Activated T-helper 1 cell treated with anti-CD3 and anti-CD28 coated beads, Interleukin-12 subunit alpha, Interleukin-12 subunit beta, Interleukin-2, Interleukin-4 antibody, amounts not matched to agents 30 ng/mL and 10 ng/mL and 1 ng/mL, durations not matched to agents 14 hours and 24 hours and 36 hours (primary cell): ENCODE measurements at regions not wholly inside any gene's neighbourhood (a gene's known extent, or its start where the extent isn't known, plus 50 kb on each side); places are given as distances from the start of the nearest gene placed in this dataset.

Experiments
- DNase-seq: peaks from one replicate; pipeline ENCODE4 v3.0.0; 2021; ENCODE audit warnings: low spot score
- H3K27ac Mint-ChIP-seq: one replicate; pipeline ENCODE4 v1.8.0; 2021; ENCODE audit warnings: mild to moderate bottlenecking, mixed read lengths
- H3K27me3 Mint-ChIP-seq: one replicate; pipeline ENCODE4 v1.8.0; 2022; ENCODE audit warnings: mild to moderate bottlenecking, moderate library complexity, mixed read lengths; ENCODE audit not compliant: insufficient read depth
- H3K36me3 Mint-ChIP-seq: one replicate; pipeline ENCODE4 v1.8.0; 2021; ENCODE audit warnings: low read depth, mixed read lengths
- H3K4me1 Mint-ChIP-seq: one replicate; pipeline ENCODE4 v1.8.0; 2021; ENCODE audit warnings: low read depth, mixed read lengths
- H3K4me3 Mint-ChIP-seq: one replicate; pipeline ENCODE4 v1.8.0; 2021; ENCODE audit warnings: mild to moderate bottlenecking, moderate library complexity, mixed read lengths
- H3K9me3 Mint-ChIP-seq: one replicate; pipeline ENCODE4 v1.8.0; 2021; ENCODE audit warnings: mixed read lengths
- intact Hi-C: fragments of 100-400 bp; cut with micrococcal nuclease; formaldehyde crosslinking; loops from one replicate; pipeline ENCODE4 v1.15.1; 2024

- Mint-ChIP-seq H3K4me3 (no peak overlapping the region), H3K27me3 (peaks cover 37% of the 10 kb centered on the region), H3K4me1 (peaks cover 15% of the 10 kb centered on the region), H3K9me3 (no peaks in the 10 kb centered on the region), H3K36me3 (no peaks in the 10 kb centered on the region), H3K27ac (no peak overlapping the region)
- intact Hi-C loops, result no loop called here
- no peak for DNase-seq
Observed at GRCh38 chr5:159465604-159466003, 135.3 kb upstream of the IL12B start.

GRCh38 chr5:159467666-159468065 is 137.4 kb upstream of the IL12B start:
- H3K36me3 Mint-ChIP-seq, result no peaks in the 10 kb centered on the region
- no peak for DNase-seq
- peaks cover 40% of the 10 kb centered on the region for H3K27me3 Mint-ChIP-seq
- no peak overlapping the region for H3K4me3 Mint-ChIP-seq
- peaks cover 2% of the 10 kb centered on the region for H3K9me3 Mint-ChIP-seq
- peaks cover 15% of the 10 kb centered on the region for H3K4me1 Mint-ChIP-seq
- no peak overlapping the region for H3K27ac Mint-ChIP-seq
- intact Hi-C loops, result no loop called here

- H3K4me3 Mint-ChIP-seq, result no peak overlapping the region
- peaks cover 23% of the 10 kb centered on the region for H3K9me3 Mint-ChIP-seq
- no peaks in the 10 kb centered on the region for H3K36me3 Mint-ChIP-seq
- no peak for DNase-seq
- H3K4me1 Mint-ChIP-seq, result peaks cover 15% of the 10 kb centered on the region
- peaks cover 41% of the 10 kb centered on the region for H3K27me3 Mint-ChIP-seq
- H3K27ac Mint-ChIP-seq, result no peak overlapping the region
- intact Hi-C loops, result no loop called here
Observed at GRCh38 chr5:159469496-159470372, 139.4 kb upstream of the IL12B start.

- Mint-ChIP-seq H3K4me1 (peaks cover 15% of the 10 kb centered on the region), H3K27me3 (peaks cover 41% of the 10 kb centered on the region), H3K36me3 (peaks cover 2% of the 10 kb centered on the region), H3K4me3 (no peak overlapping the region), H3K27ac (no peak overlapping the region), H3K9me3 (peaks cover 44% of the 10 kb centered on the region)
- DNase-seq, result no peak
- intact Hi-C loops, result no loop called here
Observed at GRCh38 chr5:159471904-159472303, 141.6 kb upstream of the IL12B start.

GRCh38 chr5:159475026-159475425 is 144.7 kb upstream of the IL12B start:
- H3K27ac Mint-ChIP-seq, result no peak overlapping the region
- H3K4me3 Mint-ChIP-seq, result no peak overlapping the region
- intact Hi-C loops, result no loop called here
- peaks cover 52% of the 10 kb centered on the region for H3K9me3 Mint-ChIP-seq
- no peak for DNase-seq
- peaks cover 10% of the 10 kb centered on the region for H3K4me1 Mint-ChIP-seq
- peaks cover 2% of the 10 kb centered on the region for H3K36me3 Mint-ChIP-seq
- H3K27me3 Mint-ChIP-seq, result peaks cover 37% of the 10 kb centered on the region

- Mint-ChIP-seq H3K9me3 (peaks cover 37% of the 10 kb centered on the region), H3K27ac (no peak overlapping the region), H3K4me1 (peaks cover 10% of the 10 kb centered on the region), H3K4me3 (no peak overlapping the region), H3K27me3 (peaks cover 25% of the 10 kb centered on the region), H3K36me3 (peaks cover 2% of the 10 kb centered on the region)
- DNase-seq, result no peak
- intact Hi-C loops, result no loop called here
Observed at GRCh38 chr5:159478950-159479349, 148.7 kb upstream of the IL12B start.

GRCh38 chr5:159480849-159481248 is 150.6 kb upstream of the IL12B start:
- peaks cover 29% of the 10 kb centered on the region for H3K27me3 Mint-ChIP-seq
- H3K9me3 Mint-ChIP-seq, result peaks cover 18% of the 10 kb centered on the region
- no peak for DNase-seq
- intact Hi-C loops, result no loop called here
- peaks cover 10% of the 10 kb centered on the region for H3K4me1 Mint-ChIP-seq
- H3K27ac Mint-ChIP-seq, result no peak overlapping the region
- H3K36me3 Mint-ChIP-seq, result no peaks in the 10 kb centered on the region
- H3K4me3 Mint-ChIP-seq, result no peak overlapping the region

GRCh38 chr5:159481751-159482150 is 151.5 kb upstream of the IL12B start:
- intact Hi-C loops, result no loop called here
- no peaks in the 10 kb centered on the region for H3K36me3 Mint-ChIP-seq
- H3K9me3 Mint-ChIP-seq, result peaks cover 9% of the 10 kb centered on the region
- H3K27me3 Mint-ChIP-seq, result peaks cover 30% of the 10 kb centered on the region
- H3K4me1 Mint-ChIP-seq, result peaks cover 10% of the 10 kb centered on the region
- no peak for DNase-seq
- no peak overlapping the region for H3K27ac Mint-ChIP-seq
- no peak overlapping the region for H3K4me3 Mint-ChIP-seq

- intact Hi-C loops, result no loop called here
- DNase-seq, result no peak
- H3K36me3 Mint-ChIP-seq, result no peaks in the 10 kb centered on the region
- H3K27me3 Mint-ChIP-seq, result peaks cover 28% of the 10 kb centered on the region
- no peaks in the 10 kb centered on the region for H3K4me1 Mint-ChIP-seq
- no peak overlapping the region for H3K27ac Mint-ChIP-seq
- no peaks in the 10 kb centered on the region for H3K9me3 Mint-ChIP-seq
- H3K4me3 Mint-ChIP-seq, result no peak overlapping the region
Observed at GRCh38 chr5:159486836-159487235, 156.5 kb upstream of the IL12B start.

- H3K9me3 Mint-ChIP-seq, result no peaks in the 10 kb centered on the region
- H3K4me1 Mint-ChIP-seq, result no peaks in the 10 kb centered on the region
- no peak for DNase-seq
- H3K27ac Mint-ChIP-seq, result no peak overlapping the region
- H3K27me3 Mint-ChIP-seq, result peaks cover 30% of the 10 kb centered on the region
- H3K36me3 Mint-ChIP-seq, result no peaks in the 10 kb centered on the region
- no peak overlapping the region for H3K4me3 Mint-ChIP-seq
- intact Hi-C loops, result no loop called here
Observed at GRCh38 chr5:159488516-159488915, 158.2 kb upstream of the IL12B start.

- DNase-seq, result no peak
- Mint-ChIP-seq H3K9me3 (no peaks in the 10 kb centered on the region), H3K27ac (no peak overlapping the region), H3K27me3 (peaks cover 34% of the 10 kb centered on the region), H3K4me1 (no peaks in the 10 kb centered on the region), H3K36me3 (peaks cover 2% of the 10 kb centered on the region), H3K4me3 (no peak overlapping the region)
- intact Hi-C loops, result no loop called here
Observed at GRCh38 chr5:159489779-159490178, 159.5 kb upstream of the IL12B start.

GRCh38 chr5:159490507-159490906 is 160.2 kb upstream of the IL12B start:
- H3K36me3 Mint-ChIP-seq, result peaks cover 2% of the 10 kb centered on the region
- H3K9me3 Mint-ChIP-seq, result no peaks in the 10 kb centered on the region
- peaks cover 34% of the 10 kb centered on the region for H3K27me3 Mint-ChIP-seq
- no peak overlapping the region for H3K27ac Mint-ChIP-seq
- no peak overlapping the region for H3K4me3 Mint-ChIP-seq
- no peaks in the 10 kb centered on the region for H3K4me1 Mint-ChIP-seq
- DNase-seq, result no peak
- intact Hi-C loops, result no loop called here

GRCh38 chr5:159493696-159494095 is 163.4 kb upstream of the IL12B start:
- intact Hi-C loops, result no loop called here
- Mint-ChIP-seq H3K4me3 (no peak overlapping the region), H3K4me1 (no peaks in the 10 kb centered on the region), H3K27ac (no peak overlapping the region), H3K27me3 (peaks cover 34% of the 10 kb centered on the region), H3K9me3 (no peaks in the 10 kb centered on the region), H3K36me3 (peaks cover 4% of the 10 kb centered on the region)
- DNase-seq, result no peak

GRCh38 chr5:159496773-159497172 is 166.5 kb upstream of the IL12B start:
- Mint-ChIP-seq H3K27me3 (peaks cover 32% of the 10 kb centered on the region), H3K4me1 (no peaks in the 10 kb centered on the region), H3K4me3 (no peak overlapping the region), H3K36me3 (peaks cover 4% of the 10 kb centered on the region), H3K9me3 (no peaks in the 10 kb centered on the region), H3K27ac (no peak overlapping the region)
- intact Hi-C loops, result no loop called here
- DNase-seq, result no peak
